ENCODE measurements at regions not wholly inside any gene's neighbourhood (a gene's known extent, or its start where the extent isn't known, plus 50 kb on each side); places are given as distances from the start of the nearest gene placed in this dataset.

DNA sequence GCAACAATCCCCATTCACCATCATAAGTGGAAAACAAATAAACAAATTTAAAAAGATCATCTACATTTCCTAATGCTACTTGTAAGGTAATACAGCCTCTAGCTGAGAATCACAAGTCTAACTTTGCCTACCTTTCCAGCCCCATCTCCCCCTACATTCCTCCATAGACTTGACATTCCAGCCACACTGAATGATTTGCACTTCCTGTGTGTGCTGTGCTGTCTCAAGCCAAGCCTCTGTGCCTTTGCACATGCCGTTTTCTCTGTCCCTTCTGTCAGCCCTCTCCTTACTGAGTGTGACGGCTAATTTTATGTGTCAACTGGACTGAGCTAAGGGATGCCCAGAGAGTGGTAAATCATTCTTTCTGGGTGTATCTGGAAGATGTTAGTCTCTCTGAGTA, 82.4 kb upstream of the MBIP start:
- TF ChIP-seq EP300 (IDR thresholded peaks at IDR 0.05; ENCODE audit: low read depth), result no peak
- no peaks in the 10 kb centered on the region for H3K4me1 ChIP-seq
- intact Hi-C loops (cut with DNase I; ENCODE audit: low total_unique reads), result no loop called here
- WGBS, 2 donors (ENCODE audit: low coverage in 1 of 2), result 74 to 75% methylated on average over 2 of the region's 2 CpGs
- DNase-seq, result no peak
- H3K9me3 ChIP-seq, result no peaks in the 10 kb centered on the region
- in situ Hi-C loops (cut with MboI; ENCODE audit: low pct_ligation_motif_present in 1 of 4, low pct_unique_long_range_greater_than_20kb in 1 of 4, low sequenced_read_pairs in 3 of 4), result no loop called here
- no peaks in the 10 kb centered on the region for H3K36me3 ChIP-seq
- H3K27ac ChIP-seq, result no peak overlapping the region
- H3K4me3 ChIP-seq, result no peak overlapping the region
- H3K27me3 ChIP-seq, result no peaks in the 10 kb centered on the region

- H3K4me1 ChIP-seq, result no peaks in the 10 kb centered on the region
- intact Hi-C loops (cut with DNase I; ENCODE audit: low total_unique reads), result no loop called here
- H3K27me3 ChIP-seq, result no peaks in the 10 kb centered on the region
- in situ Hi-C loops (cut with MboI; ENCODE audit: low pct_ligation_motif_present in 1 of 4, low pct_unique_long_range_greater_than_20kb in 1 of 4, low sequenced_read_pairs in 3 of 4), result no loop called here
- WGBS, 2 donors (ENCODE audit: low coverage in 1 of 2), result 71 to 74% methylated on average over 3 to 5 of the region's 5 CpGs
- no peak for TF ChIP-seq POLR2A (IDR thresholded peaks at IDR 0.05)
- TF ChIP-seq POLR2AphosphoS5 (IDR thresholded peaks at IDR 0.05), result no peak
- TF ChIP-seq EP300 (IDR thresholded peaks at IDR 0.05; ENCODE audit: low read depth), result no peak
- H3K36me3 ChIP-seq, result no peaks in the 10 kb centered on the region
- no peaks in the 10 kb centered on the region for H3K9me3 ChIP-seq
- no peak overlapping the region for H3K27ac ChIP-seq
- no peak for DNase-seq
- H3K4me3 ChIP-seq, result no peak overlapping the region
Observed at GRCh38 chr14:36398463-36399291, 78.2 kb upstream of the MBIP start.

DNA sequence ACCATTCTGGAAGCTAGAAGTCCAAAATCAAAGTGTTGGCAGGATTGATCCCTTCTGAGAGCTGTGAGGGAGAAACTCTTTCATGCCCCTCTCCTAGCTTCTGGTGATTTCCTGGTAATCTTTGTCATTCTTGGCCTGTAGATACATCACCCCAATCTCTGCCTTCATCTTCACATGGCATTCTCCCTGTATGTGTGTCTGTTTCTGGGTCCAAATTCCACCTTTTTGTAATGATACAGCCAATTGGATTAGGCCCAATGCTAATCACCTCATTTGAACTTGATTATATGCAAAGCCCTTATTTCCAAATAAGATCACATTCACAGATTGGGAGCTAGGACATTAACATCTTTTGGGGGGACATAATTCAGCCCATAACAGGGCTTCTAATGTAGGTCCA, 76.9 kb upstream of the MBIP start:
- intact Hi-C loops (cut with DNase I; ENCODE audit: low total_unique reads) (no loop called here), in situ Hi-C loops (cut with MboI; ENCODE audit: low pct_ligation_motif_present in 1 of 4, low pct_unique_long_range_greater_than_20kb in 1 of 4, low sequenced_read_pairs in 3 of 4) (no loop called here)
- no peak for DNase-seq
- Histone ChIP-seq H3K4me3 (no peak overlapping the region), H3K27ac (no peak overlapping the region), H3K9me3 (no peaks in the 10 kb centered on the region), H3K36me3 (no peaks in the 10 kb centered on the region), H3K27me3 (no peaks in the 10 kb centered on the region), H3K4me1 (no peaks in the 10 kb centered on the region)
- TF ChIP-seq CTCF (IDR thresholded peaks at IDR 0.05) (no peak), EP300 (IDR thresholded peaks at IDR 0.05; ENCODE audit: low read depth) (no peak), POLR2A (IDR thresholded peaks at IDR 0.05) (no peak), POLR2AphosphoS5 (IDR thresholded peaks at IDR 0.05) (no peak)

- Histone ChIP-seq H3K36me3 (no peaks in the 10 kb centered on the region), H3K4me3 (no peak overlapping the region), H3K27ac (no peak overlapping the region), H3K9me3 (no peaks in the 10 kb centered on the region), H3K4me1 (no peaks in the 10 kb centered on the region), H3K27me3 (no peaks in the 10 kb centered on the region)
- TF ChIP-seq POLR2A (IDR thresholded peaks at IDR 0.05) (no peak), CTCF (IDR thresholded peaks at IDR 0.05) (no peak)
- no peak for DNase-seq
- in situ Hi-C loops (cut with MboI; ENCODE audit: low pct_ligation_motif_present in 1 of 4, low pct_unique_long_range_greater_than_20kb in 1 of 4, low sequenced_read_pairs in 3 of 4) (no loop called here), intact Hi-C loops (cut with DNase I; ENCODE audit: low total_unique reads) (no loop called here)
Observed at GRCh38 chr14:36396798-36397197, 76.4 kb upstream of the MBIP start.

- Histone ChIP-seq H3K27ac (no peak overlapping the region), H3K4me3 (no peak overlapping the region), H3K9me3 (no peaks in the 10 kb centered on the region), H3K36me3 (no peaks in the 10 kb centered on the region), H3K4me1 (no peaks in the 10 kb centered on the region), H3K27me3 (no peaks in the 10 kb centered on the region)
- in situ Hi-C loops (cut with MboI; ENCODE audit: low pct_ligation_motif_present in 1 of 4, low pct_unique_long_range_greater_than_20kb in 1 of 4, low sequenced_read_pairs in 3 of 4) (no loop called here), intact Hi-C loops (cut with DNase I; ENCODE audit: low total_unique reads) (no loop called here)
- no peak for DNase-seq
- TF ChIP-seq POLR2AphosphoS5 (IDR thresholded peaks at IDR 0.05) (no peak), EP300 (IDR thresholded peaks at IDR 0.05; ENCODE audit: low read depth) (no peak), CTCF (IDR thresholded peaks at IDR 0.05) (no peak), POLR2A (IDR thresholded peaks at IDR 0.05) (no peak)
- 33 to 38% methylated on average over 1 of the region's 1 CpG for WGBS, 2 donors (ENCODE audit: low coverage in 1 of 2)
Observed at GRCh38 chr14:36394593-36394992, 74.2 kb upstream of the MBIP start.
